ENCODE measurements at regions not wholly inside any gene's neighbourhood (a gene's known extent, or its start where the extent isn't known, plus 50 kb on each side); places are given as distances from the start of the nearest gene placed in this dataset.
A peak's percentile ranks its signal among the peaks of the same experiment; 100 is the strongest.

- DNase-seq (ENCODE audit: low spot score): peak; percentile 64
These were observed 852.7 kb upstream of the KLHL1 start for GRCh38 chr13:70960841-70961443.

DNA sequence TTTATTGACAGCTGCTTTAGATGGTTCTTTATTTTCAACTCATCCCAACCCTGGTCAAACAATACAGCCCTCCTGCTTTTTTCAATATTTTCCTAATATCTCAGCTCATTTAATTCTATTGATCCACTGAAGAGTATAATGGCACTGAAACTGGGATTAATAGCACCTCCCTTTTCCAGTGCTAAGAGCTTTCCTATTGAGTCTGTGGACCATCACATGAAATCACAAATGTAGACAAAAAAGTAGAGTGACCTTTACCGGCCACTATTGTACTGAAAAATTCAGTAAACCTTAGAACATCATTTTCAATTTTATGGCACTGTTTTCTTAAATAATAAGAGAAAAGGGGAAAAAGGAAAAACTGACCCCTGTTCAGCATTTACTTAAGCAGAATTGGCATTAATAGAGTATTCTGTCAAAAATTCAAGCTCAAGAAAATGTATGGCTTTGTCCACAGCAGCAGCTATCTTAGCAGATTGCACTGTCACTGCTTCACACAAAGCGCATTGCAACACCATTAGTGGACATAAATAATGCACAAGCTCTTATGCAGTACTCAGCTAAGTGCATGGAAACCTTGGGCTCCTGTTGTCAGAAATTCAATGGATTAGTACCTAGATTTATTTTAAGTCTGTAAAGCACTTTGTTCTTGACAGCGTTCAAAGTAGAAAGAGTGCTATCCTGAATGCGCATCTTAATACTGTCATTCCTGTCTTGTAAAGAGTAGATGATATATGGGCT, 851.0 kb upstream of the KLHL1 start:
- Histone ChIP-seq H4K20me1 (ENCODE audit: insufficient read depth, poor library complexity, severe bottlenecking) (no peaks in the 10 kb centered on the region), H3K27me3 (no peaks in the 10 kb centered on the region), H2AFZ (no peak overlapping the region), H3K4me1 (ENCODE audit: insufficient read depth) (no peaks in the 10 kb centered on the region), H3K4me3 (no peak overlapping the region), H3K4me2 (no peak overlapping the region), H3K9me2 (replicated peaks; ENCODE audit: insufficient read depth) (no peaks in the 10 kb centered on the region), H3K36me3 (replicated peaks; ENCODE audit: insufficient read depth, low read depth) (no peaks in the 10 kb centered on the region), H3K9me3 (ENCODE audit: low read depth) (no peaks in the 10 kb centered on the region), H3K27ac (no peak overlapping the region), H3K79me2 (no peaks in the 10 kb centered on the region)
- TF ChIP-seq EZH2 (IDR thresholded peaks at IDR 0.05; ENCODE audit: borderline replicate concordance) (no peak), EZH2phosphoT487 (IDR thresholded peaks at IDR 0.05; ENCODE audit: low read depth, severe bottlenecking, unreplicated experiment) (no peak)
- TF ChIP-seq, protein P1, sequence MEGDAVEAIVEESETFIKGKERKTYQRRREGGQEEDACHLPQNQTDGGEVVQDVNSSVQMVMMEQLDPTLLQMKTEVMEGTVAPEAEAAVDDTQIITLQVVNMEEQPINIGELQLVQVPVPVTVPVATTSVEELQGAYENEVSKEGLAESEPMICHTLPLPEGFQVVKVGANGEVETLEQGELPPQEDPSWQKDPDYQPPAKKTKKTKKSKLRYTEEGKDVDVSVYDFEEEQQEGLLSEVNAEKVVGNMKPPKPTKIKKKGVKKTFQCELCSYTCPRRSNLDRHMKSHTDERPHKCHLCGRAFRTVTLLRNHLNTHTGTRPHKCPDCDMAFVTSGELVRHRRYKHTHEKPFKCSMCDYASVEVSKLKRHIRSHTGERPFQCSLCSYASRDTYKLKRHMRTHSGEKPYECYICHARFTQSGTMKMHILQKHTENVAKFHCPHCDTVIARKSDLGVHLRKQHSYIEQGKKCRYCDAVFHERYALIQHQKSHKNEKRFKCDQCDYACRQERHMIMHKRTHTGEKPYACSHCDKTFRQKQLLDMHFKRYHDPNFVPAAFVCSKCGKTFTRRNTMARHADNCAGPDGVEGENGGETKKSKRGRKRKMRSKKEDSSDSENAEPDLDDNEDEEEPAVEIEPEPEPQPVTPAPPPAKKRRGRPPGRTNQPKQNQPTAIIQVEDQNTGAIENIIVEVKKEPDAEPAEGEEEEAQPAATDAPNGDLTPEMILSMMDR (IDR thresholded peaks at IDR 0.05; ENCODE audit: poor library complexity): no peak
- WGBS (ENCODE audit: low lambda C conversion rate, missing lambda C conversion rate): 80% methylated on average over 4 of the region's 4 CpGs
- DNase-seq (ENCODE audit: low spot score): no peak

More at GRCh38 chr13:70960841-70961443, 852.7 kb upstream of the KLHL1 start:
- Histone ChIP-seq H3K4me1 (ENCODE audit: insufficient read depth) (no peaks in the 10 kb centered on the region), H3K4me3 (no peak overlapping the region), H3K36me3 (replicated peaks; ENCODE audit: insufficient read depth, low read depth) (no peaks in the 10 kb centered on the region), H3K27ac (no peak overlapping the region), H3K9me3 (ENCODE audit: low read depth) (no peaks in the 10 kb centered on the region), H3K9me2 (replicated peaks; ENCODE audit: insufficient read depth) (no peaks in the 10 kb centered on the region), H4K20me1 (ENCODE audit: insufficient read depth, poor library complexity, severe bottlenecking) (no peaks in the 10 kb centered on the region), H3K79me2 (no peaks in the 10 kb centered on the region), H2AFZ (peak overlapping the region; percentile 28), H3K4me2 (peak overlapping the region; percentile 61), H3K27me3 (no peaks in the 10 kb centered on the region)
- WGBS (ENCODE audit: low lambda C conversion rate, missing lambda C conversion rate): 34% methylated on average over 9 of the region's 9 CpGs
- TF ChIP-seq EZH2phosphoT487 (IDR thresholded peaks at IDR 0.05; ENCODE audit: low read depth, severe bottlenecking, unreplicated experiment): no peak
- TF ChIP-seq, protein P1 (IDR thresholded peaks at IDR 0.05; ENCODE audit: poor library complexity): peak; percentile 84

DNA sequence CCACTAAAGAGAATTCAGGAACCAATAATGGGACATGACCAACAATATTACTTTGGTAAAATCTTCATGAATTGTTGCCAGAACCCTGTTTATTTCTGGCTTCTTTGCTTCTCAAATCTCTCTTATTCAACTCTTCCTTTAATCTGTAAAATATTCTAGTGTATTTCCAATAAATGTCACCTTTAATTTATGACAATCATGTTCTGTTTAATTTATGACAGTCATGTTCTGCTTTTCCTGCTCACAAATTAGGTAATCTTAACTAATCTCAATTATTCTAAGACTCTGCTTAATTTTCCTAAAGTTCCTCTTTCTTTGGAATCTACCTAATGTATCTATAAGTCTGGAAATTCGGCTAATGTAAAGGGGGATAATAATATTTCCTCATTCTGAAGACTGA, 847.6 kb upstream of the KLHL1 start:
- no peaks in the 10 kb centered on the region for H3K36me3 ChIP-seq (replicated peaks; ENCODE audit: insufficient read depth, low read depth)
- H3K4me2 ChIP-seq: no peak overlapping the region
- no peak overlapping the region for H3K27ac ChIP-seq
- no peaks in the 10 kb centered on the region for H3K4me1 ChIP-seq (ENCODE audit: insufficient read depth)
- WGBS (ENCODE audit: low lambda C conversion rate, missing lambda C conversion rate): 79% methylated on average over 1 of the region's 1 CpG
- H3K9me3 ChIP-seq (ENCODE audit: low read depth): no peaks in the 10 kb centered on the region
- no peak overlapping the region for H2AFZ ChIP-seq
- no peaks in the 10 kb centered on the region for H4K20me1 ChIP-seq (ENCODE audit: insufficient read depth, poor library complexity, severe bottlenecking)
- no peak overlapping the region for H3K4me3 ChIP-seq
- no peaks in the 10 kb centered on the region for H3K79me2 ChIP-seq
- no peak for DNase-seq (ENCODE audit: low spot score)
- no peak for TF ChIP-seq EZH2 (IDR thresholded peaks at IDR 0.05; ENCODE audit: borderline replicate concordance)
- TF ChIP-seq EZH2phosphoT487 (IDR thresholded peaks at IDR 0.05; ENCODE audit: low read depth, severe bottlenecking, unreplicated experiment): no peak
- TF ChIP-seq, protein P1 (IDR thresholded peaks at IDR 0.05; ENCODE audit: poor library complexity): no peak
- no peaks in the 10 kb centered on the region for H3K9me2 ChIP-seq (replicated peaks; ENCODE audit: insufficient read depth)
- H3K27me3 ChIP-seq: no peaks in the 10 kb centered on the region

Data from hepatocyte (in vitro differentiated cells).